H1 (cell line): ENCODE measurements at regions not wholly inside any gene's neighbourhood (a gene's known extent, or its start where the extent isn't known, plus 50 kb on each side); places are given as distances from the start of the nearest gene placed in this dataset.

ENCODE experiments used
- CTCF ChIA-PET: fragments of 300-600 bp; sonication (Branson Sonifier 250); formaldehyde crosslinking; loops from one replicate; lab custom pipeline; 2021; ENCODE audit not compliant: partially characterized antibody; lab: Charles Lee
- POLR2A ChIA-PET: fragments of 300-600 bp; sonication (Branson Sonifier 250); formaldehyde crosslinking; loops from one replicate; lab custom pipeline; 2021; ENCODE audit warnings: inconsistent platforms; ENCODE audit not compliant: partially characterized antibody; lab: Charles Lee
- DNase-seq, 2 experiments: peaks; one replicate each; pipeline versions ENCODE4 v3.0.0 to v3.0.0-alpha.2; 2010 to 2022; ENCODE audit warnings: low spot score in 2 of 2, low read depth in 1 of 2, mixed read lengths in 1 of 2
- FAIRE-seq: peaks from 2 replicates; lab custom pipeline; 2011; peaks lifted over from hg19 to GRCh38; lab: Jason Lieb, UNC
- H2AFZ ChIP-seq: 2 replicates; pipeline ENCODE4 v1.8.1; 2012; ENCODE audit warnings: low read length, inconsistent platforms
- H2AK5ac ChIP-seq: 2 replicates; pipeline ENCODE4 v1.6.1; 2013; ENCODE audit warnings: low read depth, low read length
- H2BK120ac ChIP-seq: replicated peaks from 2 replicates; pipeline ENCODE3; 2013; ENCODE audit warnings: low read depth, low read length, inconsistent platforms
- H2BK12ac ChIP-seq: 2 replicates; pipeline ENCODE4 v1.6.1; 2013; ENCODE audit warnings: low read depth, low read length
- H2BK15ac ChIP-seq: 2 replicates; pipeline ENCODE4 v1.6.1; 2013; ENCODE audit warnings: low read length
- H2BK20ac ChIP-seq: 2 replicates; pipeline ENCODE4 v1.6.1; 2013; ENCODE audit warnings: low read length
- H2BK5ac ChIP-seq: 2 replicates; pipeline ENCODE4 v1.6.1; 2013; ENCODE audit warnings: low read depth, low read length
- H3K14ac ChIP-seq: 2 replicates; pipeline ENCODE4 v1.6.1; 2013; ENCODE audit warnings: inconsistent platforms; ENCODE audit not compliant: insufficient read length
- H3K18ac ChIP-seq: 2 replicates; pipeline ENCODE4 v1.6.1; 2013; ENCODE audit warnings: low read length; ENCODE audit errors: extremely low read depth
- H3K23ac ChIP-seq: 2 replicates; pipeline ENCODE4 v1.6.1; 2013; ENCODE audit warnings: inconsistent platforms; ENCODE audit not compliant: insufficient read length
- H3K23me2 ChIP-seq: 2 replicates; pipeline ENCODE4 v1.6.1; 2013; ENCODE audit warnings: low read depth, low read length
- H3K27ac ChIP-seq: 2 replicates; pipeline ENCODE4 v1.6.1; 2011; ENCODE audit warnings: low read depth, low read length, inconsistent platforms
- H3K27me3 ChIP-seq, 4 experiments: replicated peaks in 1 of 4; 1 replicate in 1 of 4; 2 replicates in 3 of 4; pipeline versions ENCODE4 v1.6.1 to v1.8.1; 2011 to 2013; ENCODE audit warnings: low read length in 3 of 4, mild to moderate bottlenecking in 3 of 4, inconsistent platforms in 2 of 4, mixed read lengths in 2 of 4, moderate library complexity in 1 of 4; ENCODE audit not compliant: control insufficient read depth in 3 of 4, insufficient read depth in 3 of 4; ENCODE audit errors: extremely low read depth in 1 of 4
- H3K36me3 ChIP-seq, 4 experiments: 2 replicates each; pipeline versions ENCODE4 v1.6.1 to v1.8.1; 2011 to 2013; ENCODE audit warnings: mild to moderate bottlenecking in 4 of 4, low read length in 3 of 4, moderate library complexity in 2 of 4, control low read depth in 1 of 4, inconsistent platforms in 1 of 4; ENCODE audit not compliant: insufficient read depth in 4 of 4, control insufficient read depth in 2 of 4
- H3K4ac ChIP-seq: replicated peaks from 2 replicates; pipeline ENCODE3; 2013; ENCODE audit warnings: low read length, low read depth, mixed read lengths, inconsistent platforms; ENCODE audit not compliant: insufficient read length
- H3K4me1 ChIP-seq, 4 experiments: replicated peaks in 1 of 4; 1 replicate in 1 of 4; 2 replicates in 3 of 4; pipeline versions ENCODE4 v1.6.1 to v1.8.1; 2011 to 2013; ENCODE audit warnings: low read length in 3 of 4, inconsistent platforms in 2 of 4, mixed read lengths in 1 of 4; ENCODE audit not compliant: insufficient read depth in 4 of 4, control insufficient read depth in 3 of 4
- H3K4me2 ChIP-seq, 2 experiments: 2 replicates each; pipeline versions ENCODE4 v1.6.1 to v1.8.1; 2011 to 2013; ENCODE audit warnings: low read depth in 2 of 2, low read length in 2 of 2, control low read depth in 1 of 2, inconsistent platforms in 1 of 2, mild to moderate bottlenecking in 1 of 2; ENCODE audit not compliant: insufficient read depth in 1 of 2
- H3K4me3 ChIP-seq, 4 experiments: fragments of 200-600, 300-600 bp in 1 of 4; sonication (generic), shearing (Covaris generic), sonication (Bioruptor Twin) in 1 of 4; 2 replicates each; pipeline versions ENCODE4 v1.5.1 to v1.8.1; 2011 to 2016; ENCODE audit warnings: low read length in 4 of 4, low read depth in 3 of 4, control low read depth in 2 of 4, inconsistent platforms in 2 of 4, mild to moderate bottlenecking in 2 of 4, mixed read lengths in 1 of 4, moderate library complexity in 1 of 4; ENCODE audit not compliant: insufficient read depth in 2 of 4; ENCODE audit errors: extremely low read depth in 1 of 4
- H3K56ac ChIP-seq: replicated peaks from 2 replicates; pipeline ENCODE3; 2013; ENCODE audit warnings: low read depth, mild to moderate bottlenecking, mixed read lengths, low read length, inconsistent platforms; ENCODE audit not compliant: insufficient read length
- H3K79me1 ChIP-seq: 2 replicates; pipeline ENCODE4 v1.6.1; 2013; ENCODE audit warnings: low read depth, low read length, control low read depth
- H3K79me2 ChIP-seq, 2 experiments: 2 replicates each; pipeline versions ENCODE4 v1.6.1 to v1.8.1; 2012 to 2013; ENCODE audit warnings: low read length in 2 of 2, mild to moderate bottlenecking in 2 of 2, inconsistent platforms in 1 of 2; ENCODE audit not compliant: insufficient read depth in 2 of 2, control insufficient read depth in 1 of 2
- H3K9ac ChIP-seq, 4 experiments: replicated peaks in 1 of 4; 1 replicate in 1 of 4; 2 replicates in 3 of 4; pipeline versions ENCODE4 v1.6.1 to v1.8.1; 2011 to 2013; ENCODE audit warnings: low read depth in 3 of 4, low read length in 3 of 4, control low read depth in 2 of 4, mild to moderate bottlenecking in 2 of 4, moderate library complexity in 2 of 4, inconsistent platforms in 1 of 4; ENCODE audit errors: extremely low read depth in 1 of 4
- H3K9me3 ChIP-seq, 2 experiments: 2 replicates each; pipeline versions ENCODE4 v1.6.1 to v1.8.1; 2012 to 2013; ENCODE audit warnings: mild to moderate bottlenecking in 2 of 2, moderate library complexity in 2 of 2, control low read depth in 1 of 2, inconsistent platforms in 1 of 2, low read depth in 1 of 2, low read length in 1 of 2, mixed read lengths in 1 of 2; ENCODE audit not compliant: insufficient read depth in 2 of 2
- H4K20me1 ChIP-seq, 2 experiments: replicated peaks in 1 of 2; 2 replicates each; pipeline versions ENCODE3 to v1.8.1; 2011 to 2013; ENCODE audit warnings: inconsistent platforms in 2 of 2, low read length in 2 of 2, mild to moderate bottlenecking in 1 of 2; ENCODE audit not compliant: insufficient read depth in 2 of 2, control insufficient read depth in 1 of 2
- H4K5ac ChIP-seq: 2 replicates; pipeline ENCODE4 v1.6.1; 2013; ENCODE audit warnings: low read length, low read depth, mixed read lengths, inconsistent platforms; ENCODE audit not compliant: insufficient read length
- H4K8ac ChIP-seq: 2 replicates; pipeline ENCODE4 v1.8.0; 2013; ENCODE audit warnings: mild to moderate bottlenecking, moderate library complexity, low read length, inconsistent platforms; ENCODE audit not compliant: insufficient read depth; ENCODE audit errors: extremely low read depth
- H4K91ac ChIP-seq: replicated peaks from 2 replicates; pipeline ENCODE3; 2013; ENCODE audit warnings: low read length, mixed read lengths, inconsistent platforms; ENCODE audit not compliant: insufficient read length
- CHD1 ChIP-seq: IDR thresholded peaks from 2 replicates; pipeline ENCODE4 v1.6.1; 2012; ENCODE audit warnings: low read depth, low read length, improper control_type of control experiment
- FOSL1 ChIP-seq: IDR thresholded peaks from 2 replicates; pipeline ENCODE4 v1.6.1; 2011; ENCODE audit warnings: mild to moderate bottlenecking, low read depth, low read length, moderate library complexity; ENCODE audit not compliant: insufficient read depth
- GTF2F1 ChIP-seq: IDR thresholded peaks from 2 replicates; pipeline ENCODE4 v1.6.1; 2012; ENCODE audit warnings: low read depth, low read length, improper control_type of control experiment, borderline replicate concordance
- JUND ChIP-seq: IDR thresholded peaks from 2 replicates; pipeline ENCODE4 v1.6.1; 2011; ENCODE audit warnings: mild to moderate bottlenecking, improper control_type of control experiment, low read length
- KDM5A ChIP-seq: fragments of 200-600 bp; IDR thresholded peaks from 2 replicates; pipeline ENCODE4 v1.7.1; 2012; ENCODE audit warnings: mild to moderate bottlenecking, low read length, inconsistent platforms, mixed read lengths
- MAFK ChIP-seq: IDR thresholded peaks from 2 replicates; pipeline ENCODE4 v1.6.1; 2012; ENCODE audit warnings: low read depth, mild to moderate bottlenecking, improper control_type of control experiment, low read length
- MAX ChIP-seq: IDR thresholded peaks from 2 replicates; pipeline ENCODE4 v1.6.1; 2012; ENCODE audit warnings: inconsistent platforms
- NANOG ChIP-seq: IDR thresholded peaks from 2 replicates; pipeline ENCODE4 v1.6.1; 2011; ENCODE audit warnings: low read length, low read depth, mild to moderate bottlenecking, inconsistent platforms; ENCODE audit not compliant: insufficient read depth, poor library complexity, severe bottlenecking
- POLR2AphosphoS5 ChIP-seq: IDR thresholded peaks from 2 replicates; pipeline ENCODE4 v1.6.1; 2011; ENCODE audit warnings: low read depth, low read length
- POU5F1 ChIP-seq: IDR thresholded peaks from 2 replicates; pipeline ENCODE4 v1.6.1; 2011; ENCODE audit warnings: low read depth, mild to moderate bottlenecking, low read length, moderate library complexity
- RAD21 ChIP-seq, 2 experiments: IDR thresholded peaks in 1 of 2; conservative IDR thresholded peaks in 1 of 2; 2 replicates each; pipeline ENCODE4 v1.6.1; 2011; ENCODE audit warnings: low read depth in 2 of 2, low read length in 2 of 2, improper control_type of control experiment in 1 of 2, inconsistent platforms in 1 of 2, mild to moderate bottlenecking in 1 of 2, moderate library complexity in 1 of 2
- RBBP5 ChIP-seq: IDR thresholded peaks from 2 replicates; pipeline ENCODE4 v1.7.1; 2012; ENCODE audit warnings: low read depth, mild to moderate bottlenecking, inconsistent platforms, low read length, moderate library complexity, borderline replicate concordance
- SIX5 ChIP-seq: IDR thresholded peaks from 2 replicates; pipeline ENCODE4 v1.6.1; 2011; ENCODE audit warnings: mild to moderate bottlenecking, low read depth, low read length
- SP1 ChIP-seq: IDR thresholded peaks from 2 replicates; pipeline ENCODE4 v1.6.1; 2011; ENCODE audit warnings: low read depth, low read length
- SP4 ChIP-seq: IDR thresholded peaks from 2 replicates; pipeline ENCODE4 v1.6.1; 2012; ENCODE audit warnings: low read length, inconsistent platforms
- SRF ChIP-seq: IDR thresholded peaks from 2 replicates; pipeline ENCODE4 v1.6.1; 2011; ENCODE audit warnings: mild to moderate bottlenecking, low read depth, low read length, moderate library complexity
- TCF12 ChIP-seq: IDR thresholded peaks from 2 replicates; pipeline ENCODE4 v1.6.1; 2011; ENCODE audit warnings: low read depth, mild to moderate bottlenecking, low read length
- WGBS, 2 experiments: shearing (Covaris generic) in 1 of 2; methylation state at CpG; one replicate each; pipeline versions ENCODE4 v1.1.6 to v1.1.7; 2013 to 2015; ENCODE audit warnings: low lambda C conversion rate in 2 of 2, mixed read lengths in 2 of 2, inconsistent platforms in 1 of 2, low coverage in 1 of 2, missing lambda C conversion rate in 1 of 2; ENCODE audit not compliant: insufficient replicate concordance in 2 of 2, insufficient coverage in 1 of 2, insufficient read length in 1 of 2; ENCODE audit errors: extremely low coverage in 1 of 2, missing lambda C conversion rate in 1 of 2; 5-methylcytosine and 5-hydroxymethylcytosine counted together

- no peak overlapping the region for H2AK5ac ChIP-seq
- H3K23ac ChIP-seq: no peak overlapping the region
- H3K79me1 ChIP-seq: no peaks in the 10 kb centered on the region
- no peak overlapping the region for H3K9ac ChIP-seq
- WGBS, 2 experiments: 95% methylated on average over 2 of the region's 2 CpGs; no CpG with 5 or more reads in 1 of the 2 experiments
- H3K56ac ChIP-seq: no peak overlapping the region
- H4K91ac ChIP-seq: no peak overlapping the region
- H3K4me1 ChIP-seq: no peaks in the 10 kb centered on the region
- no peak overlapping the region for H3K27ac ChIP-seq
- no peak overlapping the region for H3K4ac ChIP-seq
- H3K79me2 ChIP-seq: no peaks in the 10 kb centered on the region
- H3K4me2 ChIP-seq: no peak overlapping the region
- no peak overlapping the region for H2AFZ ChIP-seq
- ChIA-PET CTCF (no interaction called here), POLR2A (no interaction called here)
- no peak overlapping the region for H3K4me3 ChIP-seq
- DNase-seq (no peak), FAIRE-seq (no peak)
- H4K5ac ChIP-seq: no peak overlapping the region
- no peak overlapping the region for H2BK120ac ChIP-seq
- no peak overlapping the region for H2BK5ac ChIP-seq
- no peaks in the 10 kb centered on the region for H3K23me2 ChIP-seq
- H3K18ac ChIP-seq: no peak overlapping the region
- no peaks in the 10 kb centered on the region for H3K36me3 ChIP-seq
- no peak overlapping the region for H3K14ac ChIP-seq
- peaks cover 17 to 21% of the 10 kb centered on the region in 2 experiments for H3K9me3 ChIP-seq
- H4K8ac ChIP-seq: no peak overlapping the region
- H3K27me3 ChIP-seq: no peaks in the 10 kb centered on the region
- H4K20me1 ChIP-seq: no peaks in the 10 kb centered on the region
- no peak overlapping the region for H2BK12ac ChIP-seq
- no peak overlapping the region for H2BK15ac ChIP-seq
- no peak overlapping the region for H2BK20ac ChIP-seq
- TF ChIP-seq CHD1: no peak
- no peak for TF ChIP-seq MAX
- TF ChIP-seq POLR2AphosphoS5: no peak
- TF ChIP-seq SRF: no peak
- no peak for TF ChIP-seq KDM5A
- no peak for TF ChIP-seq SIX5
- TF ChIP-seq FOSL1: no peak
- TF ChIP-seq RBBP5: no peak
- TF ChIP-seq MAFK: no peak
- no peak for TF ChIP-seq SP4
- TF ChIP-seq SP1: no peak
- TF ChIP-seq NANOG: no peak
- no peak for TF ChIP-seq JUND
- no peak for TF ChIP-seq POU5F1
- TF ChIP-seq GTF2F1: no peak
- TF ChIP-seq RAD21 (IDR thresholded peaks at IDR 0.05 in 1 of 2, conservative IDR thresholded peaks at IDR 0.05 in 1 of 2; ENCODE audit: low read depth in 2 of 2, low read length in 2 of 2): no peak
- TF ChIP-seq TCF12: no peak
These were observed 562.6 kb upstream of the CFAP20DC start for GRCh38 chr3:59612444-59612715.
